ENCODE measurements at regions not wholly inside any gene's neighbourhood (a gene's known extent, or its start where the extent isn't known, plus 50 kb on each side); places are given as distances from the start of the nearest gene placed in this dataset.
"Not testable (repeated sequence)": the region's sequence is repeated elsewhere in the genome, so short reads cannot be mapped to it uniquely, and the experiment has no call there.

GRCh38 chr12:11446372-11446771 lies 51.0 kb upstream of the PRB2 start:
- no peak for DNase-seq

DNA sequence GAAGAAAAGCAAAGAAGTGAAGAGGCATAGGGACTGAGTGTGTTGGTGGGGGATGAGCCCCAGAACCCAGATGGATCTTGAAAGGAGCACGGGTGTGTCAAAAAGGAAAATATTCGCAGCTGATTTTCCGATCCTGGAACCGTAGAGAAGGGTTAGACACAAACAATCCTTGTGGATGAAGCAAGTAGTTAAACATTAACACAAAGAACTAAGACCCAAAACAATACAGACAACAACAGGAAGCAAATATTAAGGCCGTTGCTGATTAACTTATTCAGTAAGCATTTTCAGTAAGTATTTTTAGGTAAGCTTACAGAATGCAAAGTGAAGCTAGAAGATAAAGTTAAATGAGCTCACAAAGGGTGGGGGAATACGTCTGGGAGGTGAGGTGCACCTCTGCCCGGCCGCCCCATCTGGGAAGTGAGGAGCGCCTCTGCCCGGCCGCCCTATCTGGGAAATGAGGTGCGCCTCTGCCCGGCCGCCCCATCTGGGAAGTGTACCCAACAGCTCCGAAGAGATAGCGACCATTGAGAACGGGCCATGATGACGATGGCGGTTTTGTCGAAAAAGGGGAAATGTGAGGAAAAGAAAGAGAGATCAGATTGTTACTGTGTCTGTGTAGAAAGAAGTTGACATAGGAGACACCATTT lies 62.8 kb upstream of the PRB2 start:
- no peak for DNase-seq

DNA sequence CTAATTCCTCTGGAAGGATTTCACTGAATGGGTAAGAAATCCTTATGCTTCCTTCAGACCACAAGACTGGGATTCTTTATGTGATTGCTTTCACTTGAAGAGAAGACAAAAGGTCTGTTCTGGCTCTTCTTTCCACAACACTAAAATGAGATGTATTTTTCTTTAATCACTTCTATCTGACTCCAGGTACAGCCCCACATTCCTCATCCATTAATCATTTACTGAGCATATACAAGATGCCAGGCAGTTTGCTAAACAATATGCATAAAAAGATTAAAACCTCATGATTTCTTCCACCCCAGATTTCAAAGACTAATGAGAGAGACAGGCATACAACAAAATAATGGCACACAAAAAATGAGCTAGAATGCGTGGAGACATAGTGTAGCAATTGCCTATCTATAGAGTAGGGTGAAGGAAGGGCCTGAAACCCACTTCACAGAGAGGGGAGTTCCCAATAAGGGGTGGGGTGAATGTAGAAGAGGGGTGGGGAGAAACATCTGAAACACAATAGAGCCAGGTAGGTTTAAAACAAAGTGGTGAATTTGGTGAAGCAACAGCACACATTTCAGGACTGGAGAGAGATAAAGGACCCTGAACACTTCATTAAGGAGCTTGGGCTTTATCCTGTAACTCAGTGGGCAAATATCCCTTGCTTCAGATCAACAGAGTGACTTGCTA lies 65.1 kb upstream of the PRB2 start:
- DNase-seq = no peak

- DNase-seq = no peak
These were observed 66.1 kb upstream of the PRB2 start for GRCh38 chr12:11461433-11461832.

- DNase-seq = no peak
These were observed 81.7 kb upstream of the PRB2 start for GRCh38 chr12:11477110-11477509.

DNA sequence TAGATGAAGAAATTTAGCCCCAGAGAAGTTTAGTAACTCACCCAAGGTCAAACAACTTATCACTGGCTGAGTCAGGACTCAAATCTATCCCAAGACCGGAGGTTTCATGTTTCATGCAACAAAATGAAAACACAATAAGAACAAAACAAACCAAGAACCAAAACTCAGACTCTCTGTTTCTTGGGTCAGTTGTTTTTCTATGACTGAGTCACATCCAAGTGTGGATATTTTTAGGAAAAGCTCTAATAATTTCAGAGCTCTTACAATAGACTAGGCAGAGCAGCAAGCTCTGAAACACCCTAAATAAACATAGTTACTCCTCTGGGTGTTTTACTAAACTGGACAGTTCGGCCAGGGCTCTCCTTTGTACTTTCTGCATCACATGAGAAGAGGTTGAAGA lies 87.6 kb upstream of the PRB2 start:
- no peak for DNase-seq

DNA sequence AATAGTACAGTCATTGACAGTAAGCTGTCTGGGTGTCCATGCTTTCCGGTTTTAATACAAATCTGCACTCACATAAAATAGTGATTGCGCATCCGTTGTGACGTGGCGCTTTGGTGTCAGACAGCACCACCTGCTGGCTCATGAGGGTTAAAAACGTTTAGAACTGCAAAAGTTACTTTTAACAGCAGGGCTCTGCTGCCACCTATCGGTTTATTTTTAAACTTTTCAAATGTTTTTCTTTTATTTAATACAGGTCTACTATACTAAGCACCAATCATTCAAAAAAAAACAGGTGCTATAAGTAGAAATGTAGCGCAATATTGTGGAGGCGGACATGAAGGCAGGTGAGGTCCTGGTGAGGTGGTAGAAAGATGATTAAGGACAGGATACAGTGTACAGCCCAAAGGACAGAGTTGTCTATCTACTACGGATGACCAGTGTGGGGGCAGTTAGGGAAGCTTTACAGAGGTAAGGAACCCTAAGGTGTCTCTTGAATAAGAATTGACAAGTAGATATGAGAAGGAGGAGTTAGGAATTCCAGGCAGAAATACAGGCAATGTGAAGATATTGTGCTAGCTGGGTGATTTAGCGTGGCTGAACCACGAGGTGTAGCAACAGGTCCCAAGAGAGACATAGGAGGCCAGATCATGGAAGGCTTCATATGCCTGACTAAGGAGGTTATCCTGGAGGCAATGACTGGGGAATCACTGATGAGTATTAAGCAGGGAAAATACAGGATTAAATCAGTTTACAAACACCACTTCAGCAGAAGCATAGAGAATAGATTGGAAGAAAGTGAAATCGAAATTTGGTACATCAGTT lies 91.5 kb upstream of the PRB2 start:
- peak; percentile 70 for DNase-seq

GRCh38 chr12:11496157-11496851 lies 100.9 kb upstream of the PRB2 start:
- no peak for DNase-seq

GRCh38 chr12:11497438-11497837 lies 102.1 kb upstream of the PRB2 start:
- no peak for DNase-seq

DNA sequence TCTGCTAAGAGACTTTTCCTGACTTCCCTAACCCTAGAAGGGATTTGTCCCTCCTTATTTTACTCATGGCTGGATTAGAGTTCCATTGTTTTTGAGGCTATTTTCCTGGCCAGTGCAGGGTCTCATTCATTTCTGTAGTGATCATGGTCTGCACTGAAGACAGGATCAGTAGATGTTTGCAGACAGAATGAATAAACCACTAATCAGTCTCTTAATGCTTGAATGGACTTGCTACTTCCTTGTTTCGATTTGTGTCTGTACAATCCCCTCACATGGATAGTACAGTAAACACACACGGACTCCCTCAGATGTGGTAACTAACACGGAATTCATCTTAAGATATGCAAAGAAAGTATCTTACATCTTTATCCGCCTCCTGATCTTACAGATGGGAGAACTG lies 102.6 kb upstream of the PRB2 start:
- DNase-seq = no peak

DNA sequence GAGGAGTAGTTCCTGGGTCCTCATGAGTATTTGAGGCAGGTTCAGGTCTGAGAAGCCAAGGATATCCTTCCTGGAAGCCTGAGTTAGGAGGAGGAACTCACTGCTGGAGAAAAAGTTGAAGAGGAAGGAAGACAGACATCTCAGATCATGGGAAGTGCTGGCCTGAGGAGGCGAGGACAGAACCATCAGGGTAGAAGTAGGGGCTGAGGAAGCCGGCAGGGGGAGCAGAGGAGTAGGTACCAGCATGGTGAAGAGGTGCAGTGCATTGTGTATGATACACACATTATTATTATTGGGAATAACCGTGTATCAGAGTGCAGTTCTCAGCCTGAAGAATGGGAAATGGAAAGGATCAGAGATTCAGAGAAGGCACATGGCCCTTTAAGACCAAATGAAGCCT lies 103.2 kb upstream of the PRB2 start:
- DNase-seq = not testable (repeated sequence)

GRCh38 chr12:11499806-11500187 lies 104.4 kb upstream of the PRB2 start:
- no peak for DNase-seq

GRCh38 chr12:11500188-11500860 lies 105.0 kb upstream of the PRB2 start:
- DNase-seq = peak; percentile 80

DNA sequence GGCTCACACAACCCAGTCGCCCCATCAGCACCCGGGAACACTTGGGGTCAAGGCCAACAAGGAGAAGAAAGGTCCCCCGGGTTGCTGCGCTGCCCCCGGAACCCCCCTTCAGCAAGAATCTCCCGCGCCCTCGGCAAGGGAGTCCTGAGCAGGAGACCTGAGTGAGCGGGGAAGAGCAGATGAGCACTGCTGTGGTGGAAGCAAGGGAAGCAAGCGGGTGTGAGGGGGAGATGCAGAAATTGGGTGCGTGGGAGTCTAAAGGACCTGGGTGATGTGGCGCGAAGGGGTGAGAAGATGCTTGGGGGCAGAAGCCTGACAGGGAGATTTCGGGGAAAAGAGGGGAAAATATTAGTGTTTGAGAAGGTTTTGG lies 105.5 kb upstream of the PRB2 start:
- DNase-seq = no peak

DNA sequence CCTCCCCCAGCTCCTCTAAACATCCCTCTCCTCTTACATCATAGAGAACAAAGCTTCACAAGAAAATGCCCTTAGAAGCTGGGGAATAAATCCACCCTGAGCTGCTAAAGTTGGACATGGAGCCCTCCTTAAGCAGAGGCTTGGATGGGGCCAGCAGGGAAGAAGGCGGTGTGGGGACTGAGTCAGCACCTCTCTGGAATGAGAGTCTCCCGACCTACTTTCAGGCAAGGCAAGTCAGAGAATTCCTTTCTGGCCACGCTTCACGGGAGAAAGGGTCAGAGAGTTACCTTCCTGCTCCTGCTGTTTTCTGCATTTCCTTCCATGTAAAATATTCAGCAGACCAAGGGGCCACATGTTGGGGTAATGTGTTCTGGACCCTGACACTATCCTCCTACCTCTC lies 113.3 kb upstream of the PRB2 start:
- no peak for DNase-seq

GRCh38 chr12:11509326-11509725 lies 114.0 kb upstream of the PRB2 start:
- no peak for DNase-seq

GRCh38 chr12:11510671-11511070 lies 115.3 kb upstream of the PRB2 start:
- no peak for DNase-seq

GRCh38 chr12:11513288-11513687 lies 117.9 kb upstream of the PRB2 start:
- DNase-seq = no peak

- DNase-seq = no peak
These were observed 121.7 kb upstream of the PRB2 start for GRCh38 chr12:11517080-11517479.

DNA sequence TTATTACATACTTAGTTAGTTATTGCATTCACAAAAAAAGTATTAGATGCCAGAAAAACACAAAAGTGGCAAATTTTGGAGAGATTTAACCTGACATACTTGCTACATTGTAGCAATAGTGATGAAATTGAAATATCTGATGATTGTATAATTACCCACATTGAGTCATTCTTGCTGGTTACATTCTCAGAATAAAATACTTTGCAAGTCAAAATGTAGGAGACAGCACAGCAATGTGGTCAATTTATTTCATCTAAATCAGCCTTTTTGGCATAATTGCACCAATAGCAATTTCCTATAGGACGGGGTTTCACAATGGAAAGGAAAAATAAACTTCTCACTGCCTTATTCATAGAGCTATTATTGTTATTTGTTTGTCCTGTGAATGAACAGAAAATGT lies 125.0 kb upstream of the ETV6 start:
- no peak for DNase-seq

- DNase-seq = no peak
These were observed 115.4 kb upstream of the ETV6 start for GRCh38 chr12:11534064-11534463.

GRCh38 chr12:11535127-11535526 lies 114.3 kb upstream of the ETV6 start:
- no peak for DNase-seq

DNA sequence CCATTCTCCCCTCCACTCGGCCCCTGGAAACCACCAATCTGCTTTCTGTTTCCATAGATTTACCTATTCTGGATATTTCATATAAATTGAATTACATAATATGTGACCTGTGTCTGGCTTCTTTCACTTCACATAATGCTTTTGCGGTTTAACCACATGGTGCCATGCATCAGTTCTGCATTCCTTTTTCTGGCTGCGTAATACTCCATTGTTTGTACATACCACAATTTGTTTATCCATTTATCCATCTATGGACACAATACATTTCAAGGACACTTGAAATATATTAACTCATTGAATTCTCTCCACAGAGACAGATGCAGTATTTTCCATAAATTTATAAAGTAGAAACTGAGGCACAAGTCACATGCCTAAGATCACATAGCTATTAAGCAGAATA lies 110.3 kb upstream of the ETV6 start:
- DNase-seq = no peak

Data from T-helper 9 cell (primary cell).